NCI-H82 treated with DMSO at 0.1 percent for 48 hours (cell line): ENCODE measurements at regions not wholly inside any gene's neighbourhood (a gene's known extent, or its start where the extent isn't known, plus 50 kb on each side); places are given as distances from the start of the nearest gene placed in this dataset.
"Not testable (repeated sequence)": the region's sequence is repeated elsewhere in the genome, so short reads cannot be mapped to it uniquely, and the experiment has no call there.

Source experiments
- DNase-seq: peaks from one replicate; lab custom pipeline; 2025; ENCODE audit not compliant: unreplicated experiment; lab: John Stamatoyannopoulos, UW

DNA sequence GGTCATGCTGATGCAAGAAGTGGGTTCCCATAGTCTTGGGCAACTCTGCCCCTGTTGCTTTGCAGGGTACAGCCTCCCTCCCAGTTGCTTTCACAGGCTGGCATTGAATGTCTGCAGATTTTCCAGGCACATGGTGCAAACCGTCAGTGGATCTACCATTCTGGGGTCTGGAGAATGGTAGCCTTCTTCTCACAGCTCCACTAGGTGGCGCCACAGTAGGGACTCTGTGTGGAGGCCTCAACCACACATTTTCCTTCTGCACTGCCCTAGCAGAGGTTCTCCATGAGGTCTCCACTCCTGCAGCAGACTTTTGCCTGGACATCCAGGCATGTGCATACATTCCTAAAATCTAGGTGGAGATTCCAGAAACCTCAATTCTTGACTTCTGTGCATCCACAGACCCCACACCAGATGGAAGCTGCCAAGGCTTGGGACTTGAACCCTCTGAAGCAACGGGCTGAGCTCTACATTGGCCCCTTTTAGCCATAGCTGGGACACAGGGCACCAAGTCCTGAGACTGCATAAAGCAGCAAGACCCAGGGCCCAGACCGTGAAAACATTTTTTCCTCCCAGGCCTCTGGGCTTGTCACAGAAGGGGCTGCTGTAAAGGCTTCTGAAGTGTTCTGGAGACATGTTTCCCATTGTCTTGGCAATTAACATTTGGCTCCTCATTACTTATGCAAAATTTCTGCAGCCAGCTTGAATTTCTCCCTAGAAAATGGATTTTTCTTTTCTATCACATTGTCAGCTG lies 466.2 kb upstream of the PBX1 start:
- no peak for DNase-seq

- DNase-seq = no peak
Measured at GRCh38 chr1:164093543-164093942, 465.4 kb upstream of the PBX1 start.

DNA sequence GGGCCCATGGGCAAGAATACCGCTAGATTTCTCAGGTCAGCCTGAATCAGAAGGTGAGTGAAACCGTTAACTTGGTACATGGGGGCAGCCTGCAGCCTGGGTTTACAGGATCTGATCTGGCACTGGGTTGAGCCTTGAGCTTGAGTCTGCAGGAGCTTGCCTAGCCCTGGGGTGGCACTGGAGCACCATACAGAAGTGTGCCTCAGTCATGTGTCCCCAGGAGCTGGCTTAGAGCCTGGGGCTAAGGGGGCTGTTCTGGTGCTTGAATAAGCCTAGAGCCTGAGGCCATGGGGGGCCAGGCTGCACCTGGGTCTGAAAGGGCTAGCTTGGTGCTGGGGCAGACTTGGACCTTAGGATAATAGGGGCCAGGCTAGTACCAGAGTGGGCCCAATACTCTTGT lies 457.2 kb upstream of the PBX1 start:
- no peak for DNase-seq

DNA sequence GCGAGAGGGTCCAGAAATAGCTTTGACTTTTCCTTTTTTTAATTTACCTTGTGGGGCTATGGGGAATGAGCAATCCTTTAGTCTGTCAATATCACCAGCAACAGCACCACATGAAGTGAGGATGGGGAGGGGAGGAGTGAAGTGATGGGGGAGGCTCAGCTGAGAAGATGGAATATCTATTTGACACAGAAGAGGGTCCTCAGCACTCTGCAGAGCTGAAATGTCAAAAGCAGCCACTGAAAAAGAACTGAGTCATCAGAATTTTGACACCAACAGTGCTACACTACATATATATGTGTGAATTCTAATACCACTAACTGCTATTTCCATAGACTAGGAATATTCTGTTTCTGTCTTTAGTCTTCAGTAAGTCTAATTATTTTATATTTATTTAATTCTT lies 427.0 kb upstream of the PBX1 start:
- DNase-seq = no peak

DNA sequence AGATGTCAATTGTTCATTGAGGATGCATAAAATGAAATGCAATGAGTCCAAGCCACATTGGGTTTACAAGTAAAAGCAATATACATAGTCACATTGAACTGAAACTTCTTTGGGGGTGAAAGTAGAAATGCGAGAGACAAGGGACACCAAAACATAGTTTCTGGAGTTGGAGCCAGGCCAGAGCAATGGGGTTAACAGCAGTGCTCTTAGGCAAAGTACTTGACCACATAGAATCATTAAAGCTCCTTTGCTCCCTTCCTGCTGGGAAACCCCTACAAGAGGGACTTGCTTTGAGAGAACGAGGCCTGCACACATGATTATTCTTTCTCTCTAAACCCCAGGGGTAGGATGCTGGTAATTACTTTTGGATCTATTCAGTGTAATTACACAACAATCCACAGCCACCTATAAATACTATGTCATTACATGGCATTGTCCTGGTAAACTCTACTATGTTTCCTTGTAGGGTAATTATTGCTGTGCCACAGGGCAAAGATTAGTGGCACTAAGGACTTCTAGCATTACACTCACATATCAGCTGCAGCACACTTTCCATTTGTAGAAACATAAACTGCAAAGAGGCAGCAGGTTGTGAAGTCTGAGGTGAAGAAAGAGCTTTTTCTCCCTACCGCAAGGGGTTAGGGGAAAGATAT lies 421.6 kb upstream of the PBX1 start:
- no peak for DNase-seq

- DNase-seq = no peak
Measured at GRCh38 chr1:164141797-164142196, 417.2 kb upstream of the PBX1 start.

DNA sequence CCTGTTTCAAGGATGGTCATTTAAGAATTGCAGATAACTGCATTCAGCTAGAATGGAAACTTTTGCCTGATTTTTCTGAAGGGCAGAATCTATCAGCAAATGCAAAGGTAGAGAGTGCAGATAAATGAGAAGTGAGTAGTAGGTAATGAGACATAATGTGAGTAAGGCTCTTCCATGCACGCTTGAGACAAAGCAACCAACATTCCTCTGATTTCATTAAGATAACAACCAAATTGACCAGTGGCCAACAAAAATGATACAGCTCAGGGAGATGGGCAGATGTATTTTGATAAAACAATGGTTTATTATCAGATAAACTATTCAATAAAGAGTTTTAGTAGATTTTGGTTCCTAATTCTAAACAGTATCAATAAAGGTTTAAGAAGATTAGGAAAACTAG lies 404.4 kb upstream of the PBX1 start:
- no peak for DNase-seq

DNA sequence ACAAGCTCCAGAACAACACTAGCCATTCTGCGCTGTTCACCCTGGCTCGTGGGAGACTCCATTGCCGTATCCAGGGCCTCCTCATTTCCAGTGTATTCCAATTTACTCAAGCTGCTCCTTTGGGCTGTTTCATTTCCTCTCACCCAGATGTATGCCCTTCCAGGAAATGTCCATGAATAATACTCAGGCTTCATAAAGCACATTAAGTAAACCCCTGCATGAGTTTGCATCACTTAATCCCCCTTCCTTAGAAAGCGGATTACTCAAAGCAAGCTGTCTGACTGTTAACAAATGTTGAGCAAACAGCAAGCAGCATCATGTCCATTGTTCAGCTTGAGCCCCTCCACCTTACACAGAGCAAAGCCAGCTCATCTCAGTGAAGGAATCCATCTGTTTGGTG lies 403.6 kb upstream of the PBX1 start:
- peak; percentile 85 for DNase-seq

DNA sequence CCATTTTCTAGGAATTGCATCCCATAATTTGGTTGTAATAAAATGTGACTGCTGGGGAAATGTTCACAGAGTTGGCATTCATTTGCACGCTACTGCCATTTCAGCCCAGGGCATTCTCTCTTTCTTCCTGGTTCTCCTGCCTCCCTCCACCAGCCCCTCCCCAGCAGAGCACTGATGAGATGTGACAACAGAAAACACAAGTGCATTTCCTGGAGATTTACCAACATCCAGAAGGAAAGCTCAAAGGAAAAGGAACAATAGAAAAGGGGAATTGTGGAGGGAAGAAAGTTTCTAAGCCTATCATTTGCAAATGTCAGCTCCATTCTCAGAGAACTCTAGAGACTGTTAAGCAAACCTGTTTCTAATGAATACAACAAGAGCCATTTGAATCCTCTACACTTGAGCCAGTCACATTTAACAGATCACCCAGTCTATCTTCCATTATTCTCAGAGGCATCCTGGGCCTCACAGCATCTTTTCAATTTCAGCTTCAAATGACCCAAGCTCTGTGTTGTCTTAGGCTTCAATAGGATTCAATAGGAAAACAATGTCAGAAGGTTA lies 395.6 kb upstream of the PBX1 start:
- DNase-seq = no peak

- DNase-seq = no peak
Measured at GRCh38 chr1:164165466-164165865, 393.5 kb upstream of the PBX1 start.

DNA sequence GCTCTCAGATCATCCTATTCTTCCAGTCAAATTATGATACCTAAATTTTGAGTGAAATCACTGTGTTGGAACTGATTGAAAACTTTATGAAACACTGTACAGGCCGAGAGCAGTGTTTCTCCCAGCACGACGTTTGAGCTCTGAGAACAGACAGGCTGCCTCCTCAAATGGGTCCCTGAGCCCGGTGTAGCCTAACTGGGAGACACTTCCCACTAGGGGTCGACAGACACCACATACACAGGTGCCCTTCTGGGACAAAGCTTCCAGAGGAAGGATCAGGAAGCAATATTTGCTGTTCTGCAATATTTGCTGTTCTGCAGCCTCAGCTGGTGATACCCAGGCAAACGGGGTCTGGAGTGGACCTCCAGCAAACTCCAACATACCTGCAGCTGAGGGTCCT lies 392.5 kb upstream of the PBX1 start:
- DNase-seq = not testable (repeated sequence)

DNA sequence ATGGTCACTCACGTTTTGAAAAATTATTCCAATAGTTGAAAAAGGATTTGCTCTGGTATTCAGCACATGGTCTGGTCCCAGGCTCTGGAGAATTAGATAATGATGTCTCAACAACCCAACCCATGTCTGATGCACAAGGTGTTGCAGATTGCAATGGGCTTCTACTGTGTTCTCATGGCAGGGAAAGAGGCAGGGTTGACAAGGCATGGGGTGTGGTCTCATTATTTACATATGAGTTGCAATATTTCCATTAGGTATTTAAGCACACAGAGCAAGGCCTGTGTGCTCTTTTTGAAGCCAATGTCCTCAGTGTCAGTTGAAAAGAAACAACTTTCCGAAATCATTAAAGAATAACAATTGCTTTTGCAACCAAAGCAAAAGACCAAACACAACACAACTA lies 381.9 kb upstream of the PBX1 start:
- DNase-seq = no peak

DNA sequence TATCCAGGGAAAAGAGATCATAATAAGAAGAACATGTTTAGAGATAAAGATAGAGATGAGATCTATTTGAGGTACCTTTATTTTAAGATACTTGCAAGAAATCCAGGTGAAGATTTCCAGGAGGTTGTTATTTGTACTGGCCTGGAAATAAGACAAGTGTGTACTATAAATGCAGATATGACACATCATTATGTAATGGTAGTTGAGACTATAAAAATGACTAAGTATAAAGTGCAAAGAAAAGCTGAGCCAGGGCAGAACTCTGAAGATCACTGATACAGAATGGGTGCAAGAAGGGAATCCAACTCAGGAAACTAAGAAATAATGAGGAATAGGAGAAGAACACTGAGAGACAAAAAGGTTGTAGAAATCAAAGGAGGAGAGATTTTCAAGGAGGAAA lies 378.2 kb upstream of the PBX1 start:
- DNase-seq = no peak

DNA sequence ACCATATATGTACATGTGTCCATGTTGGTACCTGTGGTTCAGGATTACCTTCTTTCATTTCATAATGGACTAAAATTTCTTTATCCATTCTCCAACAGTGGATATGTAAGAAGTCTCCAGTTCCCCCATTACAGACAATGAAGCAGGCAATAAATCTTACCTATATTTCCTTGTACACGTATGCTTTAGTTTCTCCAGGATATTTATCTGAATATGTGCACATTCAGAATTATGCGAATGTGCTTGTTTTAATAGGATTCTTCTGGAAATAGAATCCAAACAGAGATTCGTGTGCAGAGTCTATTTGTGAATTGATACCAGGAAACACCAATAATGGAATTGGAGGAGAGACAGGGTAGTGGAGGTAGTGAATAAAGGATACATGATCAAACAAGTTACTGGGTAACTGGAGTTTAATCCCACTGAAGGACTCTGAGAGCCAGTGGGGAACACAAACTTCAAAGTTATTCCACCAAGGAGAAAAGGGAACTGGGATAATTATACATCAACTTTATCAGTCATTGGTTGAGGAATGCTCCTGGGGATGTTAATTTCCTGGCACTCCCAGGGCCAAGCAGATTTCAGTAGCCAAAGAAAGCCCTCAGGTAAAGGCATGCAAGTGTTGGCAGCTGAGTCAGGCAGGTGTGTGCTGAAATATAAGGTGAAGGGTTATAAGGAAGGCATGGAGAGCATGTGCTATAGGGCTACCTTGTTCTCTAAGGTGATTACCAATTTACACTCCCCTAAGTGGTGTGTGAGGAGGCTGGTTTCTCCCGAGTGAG lies 374.9 kb upstream of the PBX1 start:
- no peak for DNase-seq

DNA sequence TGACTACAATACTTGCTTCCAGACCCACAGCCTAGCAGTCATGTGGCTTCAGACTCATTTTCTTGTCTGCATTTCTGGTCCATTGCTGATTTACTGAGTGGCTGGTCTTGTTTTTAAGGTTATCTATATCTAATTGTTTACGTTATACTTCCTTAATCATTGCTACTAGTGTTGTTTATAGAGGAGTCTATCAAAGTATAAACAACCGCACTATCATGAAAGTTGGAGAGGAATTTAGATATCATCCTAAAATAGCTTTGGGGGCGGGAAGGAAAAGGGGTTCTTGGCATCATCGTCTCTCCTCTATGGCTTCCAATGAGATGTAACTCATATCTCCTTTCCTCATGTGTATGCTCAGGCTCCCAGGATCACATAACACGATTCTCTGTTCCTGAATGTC lies 372.1 kb upstream of the PBX1 start:
- no peak for DNase-seq

DNA sequence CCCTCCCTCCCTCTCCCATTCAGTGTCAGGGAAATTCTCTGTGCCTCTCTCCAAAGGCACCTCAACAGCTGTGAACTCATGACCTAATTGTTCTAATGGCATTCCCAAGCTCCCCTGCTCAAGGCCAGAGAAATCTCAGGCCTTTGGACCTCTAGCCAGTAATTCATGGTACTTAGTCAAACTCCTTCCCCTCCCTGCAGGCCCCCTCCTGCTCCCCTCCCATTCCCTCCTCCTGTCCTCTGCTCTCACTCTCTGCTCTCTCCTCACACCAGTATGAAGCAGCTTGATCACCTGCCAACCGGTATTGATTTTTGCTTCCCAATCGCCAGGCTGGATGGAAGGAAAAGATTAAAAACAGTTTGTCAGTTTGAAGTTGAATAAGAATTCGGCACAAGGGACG lies 370.5 kb upstream of the PBX1 start:
- DNase-seq = no peak

DNA sequence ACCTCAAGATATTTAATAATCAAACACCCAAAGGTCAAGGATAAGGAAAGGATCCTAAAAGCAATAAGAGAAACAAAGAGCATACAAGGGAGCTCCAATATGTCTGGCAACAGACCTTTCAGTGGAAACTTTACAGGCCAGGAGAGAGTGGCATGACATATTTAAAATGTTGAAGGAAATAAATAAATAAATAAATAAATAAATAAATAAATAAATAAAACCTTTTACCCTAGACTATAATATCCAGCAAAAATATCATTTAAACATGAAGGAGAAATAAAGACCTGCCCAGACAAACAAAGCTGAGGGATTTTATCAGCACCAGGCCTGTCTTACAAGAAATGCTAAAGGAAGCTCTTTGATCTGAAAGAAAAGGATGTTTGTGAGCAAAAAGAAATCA lies 367.8 kb upstream of the PBX1 start:
- DNase-seq = no peak

DNA sequence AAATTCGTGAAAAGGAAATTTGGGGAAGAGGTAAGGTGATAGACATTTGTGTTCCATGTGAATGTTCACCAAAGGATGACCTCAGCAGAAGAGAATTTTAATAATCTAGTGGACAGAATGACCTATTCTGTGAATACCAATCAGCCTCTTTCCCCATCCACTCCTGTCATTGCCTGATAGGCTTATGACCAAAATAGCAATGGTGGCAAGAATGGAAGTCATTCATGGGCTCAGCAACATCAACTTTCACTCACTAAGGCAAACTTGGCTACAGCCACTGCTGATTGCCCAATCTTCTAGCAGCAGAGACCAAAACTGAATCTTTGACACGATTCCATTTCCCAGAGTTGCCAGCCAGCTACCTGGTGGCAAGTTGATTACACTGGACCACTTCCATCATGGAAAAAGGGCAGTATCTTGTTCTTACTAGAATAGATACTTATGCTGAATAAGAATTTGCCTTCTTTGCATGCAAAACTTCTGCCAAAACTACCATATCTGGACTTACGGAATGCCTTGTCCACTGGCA lies 348.7 kb upstream of the PBX1 start:
- DNase-seq = no peak

DNA sequence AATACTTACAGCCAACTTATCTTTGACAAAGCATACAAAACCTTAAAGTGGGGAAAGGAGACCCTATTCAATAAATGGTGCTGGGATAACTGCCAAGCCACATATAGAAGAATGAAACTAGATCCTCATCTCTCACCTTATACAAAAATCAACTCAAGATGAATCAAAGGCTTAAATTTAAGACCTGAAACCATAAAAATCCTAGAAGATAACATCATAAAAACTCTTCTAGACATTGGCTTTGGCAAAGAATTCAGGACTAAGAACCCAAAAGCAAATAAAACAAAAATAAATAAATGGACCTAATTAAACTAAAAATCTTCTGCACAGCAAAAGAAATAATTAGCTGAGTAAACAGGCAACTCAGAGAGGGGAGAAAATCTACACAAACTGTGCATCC lies 335.6 kb upstream of the PBX1 start:
- DNase-seq = no peak

DNA sequence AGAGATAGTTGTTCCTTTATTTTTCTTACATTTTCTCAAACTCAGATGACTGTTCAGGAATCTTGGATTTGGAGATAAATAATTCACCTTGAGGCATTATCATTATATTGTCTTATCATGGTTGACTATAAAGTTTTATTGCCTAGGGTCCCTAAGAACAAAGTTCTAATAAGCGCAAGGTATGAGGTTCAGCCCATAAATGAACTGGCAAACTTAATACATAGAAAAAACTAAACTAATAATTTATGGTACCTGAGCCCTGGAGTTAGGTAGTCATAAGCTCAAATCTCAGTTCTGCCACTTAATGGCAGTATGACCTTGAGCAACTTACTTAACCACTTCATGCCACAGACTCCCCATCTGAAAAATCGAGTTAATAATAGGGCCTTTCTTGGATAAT lies 334.0 kb upstream of the PBX1 start:
- no peak for DNase-seq

- no peak for DNase-seq
Measured at GRCh38 chr1:164226977-164227376, 332.0 kb upstream of the PBX1 start.

DNA sequence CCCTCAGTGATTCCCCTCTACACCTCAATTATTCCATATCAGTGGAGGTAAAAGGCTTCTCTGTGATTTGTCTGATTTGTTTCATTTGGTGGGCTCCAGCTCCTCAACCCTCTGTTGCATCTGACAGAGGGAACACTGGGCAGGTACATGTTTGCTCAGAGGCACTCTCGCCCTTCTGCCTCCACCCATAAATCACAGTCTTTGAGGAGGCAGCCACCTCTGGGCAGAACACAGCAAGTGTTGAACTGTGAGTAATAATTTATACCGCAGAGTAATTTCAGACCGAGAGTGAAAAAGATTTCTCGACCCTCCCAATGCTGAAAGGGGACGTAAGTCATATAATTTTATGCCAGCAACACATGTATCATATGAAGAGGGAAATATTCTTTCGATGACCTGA lies 330.1 kb upstream of the PBX1 start:
- DNase-seq = no peak
